ENCODE measurements at regions not wholly inside any gene's neighbourhood (a gene's known extent, or its start where the extent isn't known, plus 50 kb on each side); places are given as distances from the start of the nearest gene placed in this dataset.

DNA sequence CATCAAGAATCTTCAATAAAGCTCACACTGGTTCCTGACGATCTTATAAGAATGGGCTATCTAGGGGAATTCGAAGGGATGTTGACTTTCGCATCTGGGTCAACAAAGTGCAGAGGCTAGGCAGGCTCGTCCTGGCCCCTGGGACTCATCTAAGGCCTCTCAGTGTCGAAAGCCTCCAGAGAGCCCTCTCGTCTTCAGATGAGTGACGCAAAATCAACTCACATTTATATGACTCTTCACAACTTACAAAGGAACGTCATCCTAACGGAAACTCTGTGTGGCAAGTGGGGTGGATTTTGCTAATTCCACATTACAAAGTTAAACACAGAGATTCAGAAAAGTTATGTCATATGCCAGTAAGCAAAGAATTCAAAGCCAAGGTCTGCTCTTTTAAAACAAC, 270.5 kb upstream of the EXOC2 start:
- TF ChIP-seq POLR2A (IDR thresholded peaks at IDR 0.05) (no peak), CTCF (IDR thresholded peaks at IDR 0.05) (no peak)
